HG03039 (cell line): ENCODE measurements at regions not wholly inside any gene's neighbourhood (a gene's known extent, or its start where the extent isn't known, plus 50 kb on each side); places are given as distances from the start of the nearest gene placed in this dataset.
A peak's percentile ranks its signal among the peaks of the same experiment; 100 is the strongest.

Experiments
- ATAC-seq: cut with Tn5 transposase; IDR thresholded peaks from one replicate; pipeline ENCODE4 v1.9.1; 2021; ENCODE audit warnings: mild to moderate bottlenecking, moderate library complexity; ENCODE audit not compliant: unreplicated experiment

DNA sequence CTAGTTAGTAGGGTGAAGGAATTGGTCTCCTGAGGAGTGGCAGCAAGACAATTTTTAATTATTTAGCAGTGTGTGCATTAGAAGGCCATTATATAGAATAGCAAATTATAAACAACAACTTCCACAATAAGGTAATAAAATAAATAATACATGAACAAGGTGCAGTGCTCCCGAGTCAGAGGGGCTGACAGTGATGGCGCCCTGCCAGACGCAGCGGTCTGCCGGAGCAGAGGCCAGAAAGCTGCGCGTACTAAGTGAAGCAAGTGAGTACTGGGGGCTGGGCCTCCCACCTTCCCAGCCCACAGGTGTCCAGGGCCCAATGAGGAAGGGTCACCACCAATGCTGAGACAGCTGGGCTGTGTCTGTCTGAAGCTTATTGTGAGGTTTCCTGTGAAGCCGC lies 72.0 kb upstream of the VRK1 start:
- ATAC-seq: no peak

DNA sequence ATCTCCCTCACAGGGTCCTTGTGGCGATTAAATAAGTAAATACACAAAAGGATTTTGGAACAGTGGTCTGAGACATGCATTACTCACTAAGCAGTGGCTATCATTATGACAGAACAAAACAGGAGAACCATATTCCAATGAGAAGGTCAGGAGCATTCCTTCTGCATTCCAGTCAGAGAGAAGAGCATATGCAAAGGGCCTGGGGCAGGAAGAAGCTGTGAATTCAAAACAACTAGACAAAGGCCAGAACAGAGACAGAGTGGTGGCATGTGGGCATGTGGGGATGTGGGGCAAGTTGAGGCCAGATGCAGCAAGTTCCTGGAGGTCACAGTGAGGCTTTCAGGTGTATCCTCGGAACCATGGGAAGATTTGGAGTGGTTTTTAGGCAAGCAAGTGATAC lies 70.1 kb upstream of the VRK1 start:
- ATAC-seq: no peak

DNA sequence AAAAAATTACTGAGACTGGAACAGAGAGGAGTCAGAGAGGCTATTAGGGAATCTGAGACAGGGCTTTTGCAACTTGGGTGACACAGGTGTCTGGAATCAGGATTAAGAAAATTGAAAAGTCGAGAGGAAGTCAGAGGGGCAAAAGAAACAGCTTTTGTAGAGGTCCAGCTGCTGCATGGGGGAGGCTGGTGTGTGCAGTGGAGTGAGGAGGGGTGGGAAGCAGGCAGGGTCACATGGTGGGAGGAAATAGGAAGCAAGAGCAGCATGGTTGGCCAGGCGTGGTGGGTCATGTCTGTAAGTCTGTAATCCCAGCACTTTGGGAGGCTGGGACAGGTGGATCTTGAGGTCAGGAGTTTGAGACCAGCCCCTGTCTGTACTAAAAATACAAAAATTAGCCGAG lies 69.7 kb upstream of the VRK1 start:
- no peak for ATAC-seq

DNA sequence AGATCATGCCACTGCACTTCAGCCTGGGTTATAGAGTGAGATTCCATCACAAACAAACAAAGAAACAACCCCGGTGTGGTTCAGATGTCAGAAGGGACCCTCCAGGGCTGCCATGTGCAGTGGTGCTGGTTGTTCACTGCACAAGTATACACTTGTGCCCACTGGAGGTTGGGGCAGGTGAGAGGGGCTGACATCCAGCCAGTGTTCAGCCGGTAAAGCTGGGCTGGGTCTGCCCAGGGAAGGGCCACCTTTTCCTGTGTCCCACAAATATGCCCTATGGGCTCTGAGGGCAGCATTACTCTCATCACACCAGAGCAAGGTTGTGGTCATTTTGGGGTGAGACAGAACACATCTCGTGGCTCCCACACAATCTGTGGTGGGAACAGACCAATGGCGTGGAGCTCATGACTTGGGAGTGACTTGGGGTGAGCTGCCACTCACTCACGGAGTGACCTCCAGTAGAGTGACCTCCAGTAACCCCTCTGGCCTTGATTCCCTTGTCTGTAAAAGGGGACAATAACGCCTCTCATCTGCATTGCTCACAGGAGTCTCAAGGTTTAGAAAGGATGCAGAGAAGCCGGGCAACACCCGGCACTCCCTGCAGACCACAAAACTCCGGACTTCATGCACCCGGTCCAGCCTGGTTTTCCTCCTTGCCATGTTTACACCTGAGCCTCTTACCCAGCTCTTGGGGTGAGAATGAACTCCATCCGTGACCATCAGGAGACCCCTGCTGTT lies 69.0 kb upstream of the VRK1 start:
- ATAC-seq: no peak

DNA sequence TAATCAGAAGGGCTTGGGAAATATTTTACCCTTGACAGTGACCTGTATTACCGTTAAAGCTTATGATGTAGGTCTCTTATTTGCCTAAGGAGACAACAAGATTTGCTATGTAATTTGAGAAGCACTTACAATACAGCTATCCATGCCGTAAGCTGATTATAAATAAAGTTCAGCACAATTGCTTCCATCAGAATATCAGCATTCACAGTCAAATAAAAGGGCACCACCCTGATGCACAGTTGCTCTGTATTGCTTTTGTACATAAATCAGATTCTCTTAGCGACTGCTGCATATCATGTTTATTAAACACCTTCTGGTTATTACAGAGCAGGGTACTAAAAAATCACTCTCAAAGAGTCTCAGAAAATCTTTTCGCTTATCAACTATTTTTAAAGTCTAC lies 67.3 kb upstream of the VRK1 start:
- ATAC-seq: no peak

DNA sequence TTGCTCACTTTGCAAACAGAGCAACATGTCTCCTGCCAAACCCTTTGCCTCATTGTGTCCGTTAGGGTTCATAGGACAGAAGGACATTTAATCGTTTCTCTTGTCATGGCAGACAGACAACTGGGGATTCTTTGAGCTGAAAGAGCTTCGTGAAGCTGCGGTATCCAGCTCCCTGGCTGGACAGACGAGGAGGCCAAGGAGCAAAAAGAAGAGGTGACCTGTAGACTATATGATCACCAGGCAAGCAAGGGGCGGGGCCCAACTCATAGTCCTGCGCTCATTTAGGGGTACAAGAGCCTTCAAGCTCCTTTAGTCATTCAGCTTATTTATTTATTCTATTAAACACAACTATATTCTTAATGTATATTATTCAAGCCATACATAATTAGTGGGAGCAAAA lies 66.8 kb upstream of the VRK1 start:
- ATAC-seq: no peak

DNA sequence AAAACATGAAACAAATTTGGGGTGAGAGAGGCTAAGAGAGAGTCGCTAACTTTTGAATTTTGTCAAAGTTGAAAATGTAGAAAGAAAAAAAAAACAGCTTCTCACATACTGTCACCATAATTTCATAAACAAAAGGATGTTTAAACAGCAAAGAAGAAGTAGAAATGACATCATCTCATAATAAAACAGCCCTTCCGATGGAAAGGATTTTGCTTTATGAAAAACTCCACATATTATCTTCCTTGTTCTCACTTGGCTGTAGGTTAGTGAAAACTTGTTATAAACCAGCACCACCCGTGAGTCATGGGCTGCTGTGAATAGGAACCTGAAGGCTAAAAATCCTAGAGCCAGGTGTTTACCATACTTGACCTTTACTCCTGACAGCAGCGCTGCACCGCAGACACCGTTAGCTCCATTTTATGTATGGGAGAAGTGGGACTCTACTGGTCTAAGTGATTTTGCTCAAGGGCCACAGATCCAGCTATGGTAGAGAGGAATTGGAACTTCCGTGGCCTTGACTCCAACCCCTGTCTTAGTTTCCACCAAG lies 63.0 kb upstream of the VRK1 start:
- ATAC-seq: no peak

DNA sequence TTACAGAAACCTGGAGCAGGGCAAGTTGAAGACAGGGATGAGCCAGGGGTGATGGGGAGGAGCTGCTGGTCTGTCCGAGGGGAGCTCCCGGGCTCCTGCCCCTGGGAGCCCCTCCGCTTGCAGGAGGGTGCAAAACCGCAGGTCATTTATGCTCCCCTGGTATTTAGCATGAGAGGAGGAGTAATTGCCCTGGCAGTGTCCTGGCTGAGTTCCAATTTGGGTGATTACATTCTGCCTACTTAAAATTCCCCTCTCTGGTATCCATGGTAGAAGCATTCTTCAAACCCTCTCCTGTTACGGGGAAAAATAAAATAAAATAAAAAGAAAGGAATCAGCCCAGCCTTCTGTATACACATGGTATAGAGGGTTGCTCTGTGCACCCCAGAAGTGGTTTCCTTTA lies 61.7 kb upstream of the VRK1 start:
- no peak for ATAC-seq

DNA sequence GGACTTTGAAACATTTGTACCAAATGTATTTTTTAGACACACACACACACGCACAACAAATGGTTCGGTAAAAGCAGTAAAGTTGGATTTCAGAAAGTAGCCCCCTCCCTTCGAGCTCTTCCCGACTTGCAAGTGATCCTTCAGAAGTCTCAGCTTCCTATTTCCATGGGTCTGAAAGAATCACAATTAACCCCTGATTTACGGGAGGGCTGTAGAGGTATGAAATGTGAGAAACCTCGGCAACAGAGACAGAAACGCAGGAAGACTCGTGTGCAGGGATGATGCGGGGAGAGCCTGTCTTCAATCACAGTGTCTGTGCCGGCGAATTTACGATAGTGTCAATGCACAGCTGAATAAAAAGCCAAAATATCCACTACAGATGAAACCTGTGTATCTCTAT lies 60.7 kb upstream of the VRK1 start:
- ATAC-seq: no peak

DNA sequence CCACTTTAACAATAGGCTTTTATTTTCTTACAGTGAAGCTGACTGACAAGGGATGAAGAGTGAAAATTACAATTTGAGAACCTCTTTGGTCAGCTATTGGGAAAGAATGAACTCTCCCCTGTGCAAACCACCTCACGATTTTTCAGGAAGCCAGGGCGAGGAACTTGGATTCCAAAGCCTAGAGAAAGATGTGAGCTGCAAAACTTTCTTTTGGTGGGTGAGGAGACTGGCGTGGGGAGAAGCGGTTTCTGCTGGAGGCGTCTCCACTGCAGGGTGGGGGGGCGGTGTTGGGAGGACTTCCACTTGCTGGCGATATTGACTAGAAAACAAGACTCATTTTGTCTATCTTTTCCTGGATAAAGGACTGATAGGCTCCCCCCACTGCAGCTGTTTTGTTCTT lies 59.3 kb upstream of the VRK1 start:
- no peak for ATAC-seq

DNA sequence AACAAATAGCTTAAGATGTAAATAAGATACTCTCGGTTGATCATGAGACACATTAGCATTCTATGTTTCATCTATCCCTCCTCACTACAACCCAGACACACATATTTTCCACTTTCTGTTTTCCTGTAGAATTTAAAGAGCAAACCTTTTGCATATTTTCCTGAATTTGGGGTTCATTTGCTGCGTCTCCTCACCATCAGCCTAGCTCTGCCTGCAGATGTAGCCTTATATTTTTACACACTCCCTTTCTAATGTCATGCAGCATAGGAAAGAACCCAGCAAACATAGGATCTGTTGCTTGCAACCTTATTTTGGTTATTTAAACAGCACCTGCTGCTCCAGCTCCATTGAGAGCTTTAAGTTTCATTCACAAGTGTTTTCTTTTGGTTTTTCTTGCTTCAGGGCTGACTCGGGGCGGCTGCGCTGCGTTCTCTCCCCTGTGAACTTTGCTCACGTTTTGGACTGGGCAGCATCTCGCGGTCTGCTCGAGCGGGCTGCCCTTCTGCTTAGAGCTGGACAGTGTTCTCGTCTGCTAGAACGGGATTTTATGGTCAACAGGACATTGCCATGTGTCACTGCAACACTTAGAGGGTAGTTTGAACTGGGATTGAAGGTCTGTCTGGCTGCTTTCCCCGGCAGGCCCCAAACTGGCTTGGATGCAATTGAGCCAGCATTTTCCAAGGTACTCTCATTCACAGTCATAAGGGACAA lies 57.8 kb upstream of the VRK1 start:
- ATAC-seq: no peak

DNA sequence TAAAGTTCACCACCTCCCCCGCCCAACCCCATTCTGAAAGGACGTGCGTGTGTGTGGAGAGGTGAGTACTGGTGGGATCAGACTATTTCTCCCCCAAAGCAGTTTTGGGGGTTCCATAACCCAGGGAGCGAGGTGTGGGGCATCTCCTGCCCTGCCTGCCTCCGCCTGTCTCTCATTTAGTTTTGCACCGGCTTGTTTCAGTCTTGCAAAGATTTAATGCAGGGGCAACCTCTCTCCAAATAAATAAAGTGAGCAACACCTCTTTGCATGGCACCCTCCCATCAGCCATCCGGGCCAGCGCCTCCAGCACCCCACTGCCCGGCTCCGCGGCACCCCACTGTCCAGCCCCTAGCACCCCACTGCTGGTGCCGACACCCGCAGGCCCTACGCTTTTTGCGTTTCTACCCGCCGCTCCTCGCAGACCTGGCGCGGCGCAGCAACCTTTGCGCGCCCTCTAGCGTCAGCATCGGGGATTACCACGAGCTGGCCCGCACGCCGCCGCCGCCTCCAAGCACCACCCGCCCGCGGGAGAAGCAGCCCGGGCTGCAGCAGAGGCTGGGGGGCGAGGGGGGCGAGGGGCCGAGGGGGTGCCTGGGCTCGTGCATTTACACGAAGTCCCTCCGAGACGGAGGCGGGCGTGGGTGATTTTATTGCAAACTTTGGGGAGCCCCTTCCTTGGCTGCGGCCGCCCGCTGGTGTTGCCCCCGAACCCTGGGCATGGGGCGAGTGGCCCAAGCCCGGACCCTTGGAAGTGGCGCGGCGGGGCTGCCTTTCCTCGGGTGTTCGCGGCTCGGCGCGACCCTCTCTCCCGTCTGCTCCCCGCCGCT lies 55.8 kb upstream of the VRK1 start:
- ATAC-seq: peak; percentile 77

DNA sequence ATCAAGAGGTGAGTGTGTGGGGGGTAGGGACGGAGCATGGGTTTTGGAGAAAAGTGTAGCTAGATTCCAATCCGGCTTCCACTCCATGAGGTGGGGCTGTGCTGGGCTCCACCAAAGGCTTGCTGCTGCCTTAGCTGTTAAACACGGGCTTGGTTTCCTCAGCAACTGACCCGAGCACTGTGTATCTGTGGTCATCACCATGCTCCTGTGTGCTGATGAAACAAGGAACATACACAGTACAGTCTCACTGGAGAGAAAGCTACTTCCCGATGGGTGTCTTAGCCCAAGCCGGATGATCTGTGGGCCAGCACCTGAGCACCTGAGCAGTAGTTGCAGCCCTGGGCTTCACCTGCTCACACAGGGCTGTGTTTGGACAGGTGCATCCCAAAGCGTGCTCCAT lies 52.9 kb upstream of the VRK1 start:
- no peak for ATAC-seq

DNA sequence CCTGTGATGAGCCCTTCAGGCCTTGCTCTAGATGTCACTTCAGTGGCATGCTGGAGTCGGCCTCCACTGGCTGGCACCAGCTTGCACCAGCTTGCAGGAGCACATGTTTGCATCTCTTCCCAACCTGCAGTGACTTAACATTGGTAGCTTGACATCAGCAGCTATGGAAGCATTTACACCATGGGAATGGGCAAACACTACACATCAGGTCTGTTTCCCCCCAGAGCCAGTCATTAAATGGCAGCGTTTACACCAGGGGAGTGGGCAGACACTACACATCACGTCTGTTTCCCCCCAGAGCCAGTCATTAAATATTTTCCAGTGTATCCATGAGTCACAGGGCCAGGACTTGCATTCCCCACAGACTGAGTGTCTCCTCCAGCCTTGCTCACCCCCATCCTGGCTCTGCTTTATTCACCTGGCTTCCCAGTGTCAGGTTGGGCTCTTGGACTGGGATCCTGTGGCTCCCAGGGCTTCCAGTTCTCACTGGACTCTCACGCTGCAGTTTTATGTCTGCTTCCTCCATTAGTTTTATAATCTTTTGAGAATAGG lies 51.6 kb upstream of the VRK1 start:
- ATAC-seq: no peak

DNA sequence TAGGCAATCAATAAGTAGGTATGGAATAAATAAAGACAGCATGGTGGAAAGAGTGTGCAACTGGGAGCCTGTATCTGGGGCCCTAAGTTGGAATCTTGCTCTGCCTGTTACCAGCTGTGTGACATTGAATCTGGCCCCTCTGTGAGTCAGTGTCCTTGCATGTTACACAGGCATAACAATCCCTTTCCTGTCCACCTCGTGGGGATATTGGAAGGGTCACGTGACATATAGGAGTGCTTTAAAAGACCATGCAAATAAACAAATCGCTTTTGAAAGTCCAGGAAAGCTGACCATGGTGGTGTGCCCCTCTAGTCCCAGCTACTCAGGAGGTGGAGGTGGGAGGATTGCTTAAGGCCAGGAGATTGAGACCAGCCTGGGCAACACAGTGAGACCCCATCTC lies 51.1 kb upstream of the VRK1 start:
- ATAC-seq: no peak

DNA sequence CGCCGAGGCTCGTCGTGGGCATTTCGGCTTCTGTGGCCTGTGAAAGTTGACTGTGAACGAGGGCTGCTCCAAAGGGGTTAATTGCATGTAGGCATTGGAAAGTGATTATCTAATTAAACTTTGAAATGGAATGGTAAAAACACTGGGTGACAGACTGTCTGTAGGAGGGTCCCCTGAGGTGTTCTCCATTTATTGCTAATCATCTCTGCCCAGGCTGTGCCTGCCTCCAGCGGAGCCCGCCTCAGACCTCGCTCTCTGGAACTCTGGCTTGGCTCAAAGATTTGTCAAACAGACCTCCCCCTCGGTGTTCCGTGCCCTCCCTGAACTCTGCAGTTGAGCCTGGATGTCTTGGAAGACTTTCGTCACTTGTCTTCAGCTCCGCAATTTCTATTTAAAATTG lies 50.2 kb upstream of the VRK1 start:
- no peak for ATAC-seq
